NCI-H146 (cell line): ENCODE measurements at regions not wholly inside any gene's neighbourhood (a gene's known extent, or its start where the extent isn't known, plus 50 kb on each side); places are given as distances from the start of the nearest gene placed in this dataset.
"Not testable (repeated sequence)": the region's sequence is repeated elsewhere in the genome, so short reads cannot be mapped to it uniquely, and the experiment has no call there.

ENCODE experiments used
- DNase-seq: peaks from one replicate; lab custom pipeline; 2025; lab: John Stamatoyannopoulos, UW

- DNase-seq, result no peak
Observed at GRCh38 chr14:105709281-105710118, 183.1 kb downstream of the TMEM121 start.

GRCh38 chr14:105710119-105711043 is 184.0 kb downstream of the TMEM121 start:
- DNase-seq, result no peak

GRCh38 chr14:105711044-105711620 is 184.7 kb downstream of the TMEM121 start:
- no peak for DNase-seq

- no peak for DNase-seq
Observed at GRCh38 chr14:105711841-105712460, 185.6 kb downstream of the TMEM121 start.

- DNase-seq, result not testable (repeated sequence)
Observed at GRCh38 chr14:105712670-105713069, 186.3 kb downstream of the TMEM121 start.

GRCh38 chr14:105713160-105713559 is 186.8 kb downstream of the TMEM121 start:
- DNase-seq, result not testable (repeated sequence)

- DNase-seq, result not testable (repeated sequence)
Observed at GRCh38 chr14:105713836-105714235, 187.5 kb downstream of the TMEM121 start.

GRCh38 chr14:105718787-105719186 is 192.4 kb downstream of the TMEM121 start:
- DNase-seq, result not testable (repeated sequence)

GRCh38 chr14:105720106-105720505 is 193.7 kb downstream of the TMEM121 start:
- DNase-seq, result not testable (repeated sequence)

- not testable (repeated sequence) for DNase-seq
Observed at GRCh38 chr14:105720852-105721601, 194.6 kb downstream of the TMEM121 start.

GRCh38 chr14:105721602-105721970 is 195.2 kb downstream of the TMEM121 start:
- not testable (repeated sequence) for DNase-seq

GRCh38 chr14:105721996-105722709 is 195.8 kb downstream of the TMEM121 start:
- DNase-seq, result not testable (repeated sequence)

- not testable (repeated sequence) for DNase-seq
Observed at GRCh38 chr14:105723271-105723670, 196.9 kb downstream of the TMEM121 start.

- not testable (repeated sequence) for DNase-seq
Observed at GRCh38 chr14:105723776-105724175, 197.4 kb downstream of the TMEM121 start.

GRCh38 chr14:105729825-105730368 is 203.5 kb downstream of the TMEM121 start:
- not testable (repeated sequence) for DNase-seq

- not testable (repeated sequence) for DNase-seq
Observed at GRCh38 chr14:105730731-105731130, 204.3 kb downstream of the TMEM121 start.

GRCh38 chr14:105731221-105731985 is 205.0 kb downstream of the TMEM121 start:
- not testable (repeated sequence) for DNase-seq

GRCh38 chr14:105733081-105734065 is 207.0 kb downstream of the TMEM121 start:
- no peak for DNase-seq
